HEK293T (cell line): ENCODE measurements at regions not wholly inside any gene's neighbourhood (a gene's known extent, or its start where the extent isn't known, plus 50 kb on each side); places are given as distances from the start of the nearest gene placed in this dataset.

Source experiments
- CTCF ChIA-PET: fragments of 350-600 bp; formaldehyde crosslinking; extraction: SDS; loops from one replicate; lab custom pipeline; 2021; ENCODE audit warnings: antibody characterized with exemption, inconsistent platforms; lab: Yijun Ruan, JAX
- POLR2A ChIA-PET: fragments of 350-600 bp; formaldehyde crosslinking; extraction: SDS; loops from one replicate; lab custom pipeline; 2020; ENCODE audit warnings: antibody characterized with exemption, inconsistent platforms; lab: Yijun Ruan, JAX
- DNase-seq: peaks from one replicate; pipeline ENCODE4 v3.0.0; 2012; ENCODE audit warnings: mixed read lengths; ENCODE audit errors: extremely low spot score
- ARNT ChIP-seq: fragments of 450-650 bp; IDR thresholded peaks from 2 replicates; pipeline ENCODE4 v1.6.1; 2017; ENCODE audit warnings: mild to moderate bottlenecking
- BHLHE40 ChIP-seq: fragments of 450-650 bp; IDR thresholded peaks from 2 replicates; pipeline ENCODE4 v1.6.1; 2016; ENCODE audit warnings: mild to moderate bottlenecking, moderate library complexity, borderline replicate concordance
- CTBP1 ChIP-seq: fragments of 450-650 bp; IDR thresholded peaks from 2 replicates; pipeline ENCODE4 v1.6.1; 2016; ENCODE audit warnings: borderline replicate concordance
- ELF4 ChIP-seq: fragments of 450-650 bp; IDR thresholded peaks from 2 replicates; pipeline ENCODE4 v1.6.1; 2017; ENCODE audit warnings: antibody characterized with exemption
- FOXA1 ChIP-seq: fragments of 450-650 bp; IDR thresholded peaks from 2 replicates; pipeline ENCODE4 v1.6.1; 2016; ENCODE audit warnings: mild to moderate bottlenecking
- FOXK2 ChIP-seq: fragments of 450-650 bp; IDR thresholded peaks from 2 replicates; pipeline ENCODE4 v1.6.1; 2016; ENCODE audit warnings: mild to moderate bottlenecking
- FOXM1 ChIP-seq: fragments of 450-650 bp; IDR thresholded peaks from 2 replicates; pipeline ENCODE4 v1.6.1; 2017; ENCODE audit warnings: mild to moderate bottlenecking, borderline replicate concordance
- HDGF ChIP-seq: fragments of 450-650 bp; IDR thresholded peaks from 2 replicates; pipeline ENCODE4 v1.6.1; 2017; ENCODE audit warnings: antibody characterized with exemption, borderline replicate concordance
- L3MBTL2 ChIP-seq: fragments of 450-650 bp; conservative IDR thresholded peaks from 2 replicates; pipeline ENCODE4 v1.6.1; 2016; ENCODE audit warnings: mild to moderate bottlenecking
- LEF1 ChIP-seq: fragments of 450-650 bp; IDR thresholded peaks from 2 replicates; pipeline ENCODE4 v1.6.1; 2017; ENCODE audit warnings: mild to moderate bottlenecking, borderline replicate concordance
- NFRKB ChIP-seq: fragments of 450-650 bp; IDR thresholded peaks from 2 replicates; pipeline ENCODE4 v1.6.1; 2016; ENCODE audit warnings: mild to moderate bottlenecking, moderate library complexity
- SP1 ChIP-seq: fragments of 450-650 bp; IDR thresholded peaks from 2 replicates; pipeline ENCODE4 v1.6.1; 2017
- SUZ12 ChIP-seq: fragments of 450-650 bp; IDR thresholded peaks from 2 replicates; pipeline ENCODE4 v1.6.1; 2016; ENCODE audit warnings: mild to moderate bottlenecking
- TARDBP ChIP-seq: fragments of 450-650 bp; IDR thresholded peaks from 2 replicates; pipeline ENCODE4 v1.6.1; 2016
- ZNF384 ChIP-seq: fragments of 450-650 bp; IDR thresholded peaks from 2 replicates; pipeline ENCODE4 v1.6.1; 2016
- TF ChIP-seq, protein P1 (sequence below): fragments of 450-650 bp; IDR thresholded peaks from 2 replicates; pipeline ENCODE4 v1.6.1; 2016

- TF ChIP-seq CTBP1 (no peak), SP1 (no peak), BHLHE40 (no peak)
- TF ChIP-seq, protein P1, sequence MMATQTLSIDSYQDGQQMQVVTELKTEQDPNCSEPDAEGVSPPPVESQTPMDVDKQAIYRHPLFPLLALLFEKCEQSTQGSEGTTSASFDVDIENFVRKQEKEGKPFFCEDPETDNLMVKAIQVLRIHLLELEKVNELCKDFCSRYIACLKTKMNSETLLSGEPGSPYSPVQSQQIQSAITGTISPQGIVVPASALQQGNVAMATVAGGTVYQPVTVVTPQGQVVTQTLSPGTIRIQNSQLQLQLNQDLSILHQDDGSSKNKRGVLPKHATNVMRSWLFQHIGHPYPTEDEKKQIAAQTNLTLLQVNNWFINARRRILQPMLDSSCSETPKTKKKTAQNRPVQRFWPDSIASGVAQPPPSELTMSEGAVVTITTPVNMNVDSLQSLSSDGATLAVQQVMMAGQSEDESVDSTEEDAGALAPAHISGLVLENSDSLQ: no peak
- ChIA-PET POLR2A (no interaction called here), CTCF (interaction anchor here (0.7 to 3.6 kb wide), 2 partner anchors 115 to 125 kb away, joined by 4 to 29 read pairs; no protein-coding TSS in a partner anchor)
- no peak for DNase-seq
Measured at GRCh38 chr18:24602201-24602600, 141.8 kb downstream of the HRH4 start.

DNA sequence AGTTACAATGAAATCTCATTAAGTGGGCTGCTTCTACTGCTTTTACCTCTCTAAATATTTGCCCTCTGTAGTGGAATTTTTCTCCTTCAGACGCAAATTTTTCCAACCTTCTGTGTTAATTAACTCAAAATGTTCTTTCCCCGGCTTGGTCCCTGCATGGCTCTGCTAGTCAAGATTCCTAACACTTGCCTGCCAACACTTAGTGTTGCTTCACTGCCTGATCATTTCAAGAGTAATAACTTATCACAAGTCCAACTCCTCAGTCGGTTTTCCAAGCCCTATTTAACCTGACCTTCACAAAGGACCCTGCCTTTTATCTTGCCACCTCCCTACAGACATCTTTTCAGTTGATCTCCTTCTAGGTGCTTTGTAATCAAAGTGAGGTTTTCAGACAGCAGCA, 142.7 kb downstream of the HRH4 start:
- CTCF ChIA-PET: interaction anchor here (0.6 to 0.7 kb wide), 2 partner anchors 50 to 114 kb away, joined by 3 to 4 read pairs; no protein-coding TSS in a partner anchor
- POLR2A ChIA-PET: no interaction called here
- no peak for DNase-seq
- no peak for TF ChIP-seq ZNF384
- no peak for TF ChIP-seq FOXK2
- TF ChIP-seq LEF1: no peak
- TF ChIP-seq HDGF: no peak
- TF ChIP-seq ELF4: no peak
- TF ChIP-seq FOXM1: no peak
- TF ChIP-seq TARDBP: no peak
- TF ChIP-seq, protein P1: no peak
- TF ChIP-seq SUZ12: no peak

DNA sequence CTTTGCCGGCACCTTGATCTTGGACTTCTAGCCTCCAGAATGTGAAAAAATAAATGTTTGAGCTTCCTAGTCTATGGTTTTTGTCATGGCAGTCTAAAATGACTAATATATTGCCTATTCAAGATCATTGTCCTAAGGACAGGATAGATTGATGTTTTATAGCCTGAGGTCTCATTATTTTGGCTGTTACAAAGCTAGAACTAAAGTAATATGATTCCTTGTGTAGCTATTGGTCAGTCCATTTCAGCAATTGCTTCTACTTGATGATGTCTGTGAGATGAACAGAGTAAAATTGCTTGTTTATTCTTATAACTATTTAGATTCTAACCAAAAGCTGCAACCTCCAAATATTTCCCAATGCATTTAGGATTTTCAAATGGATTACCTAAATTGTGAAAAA, 145.0 kb downstream of the HRH4 start:
- CTCF ChIA-PET: interaction anchor here (0.6 to 1.3 kb wide), 5 partner anchors 58 to 121 kb away, joined by 3 to 12 read pairs (median 3); no protein-coding TSS in a partner anchor
- POLR2A ChIA-PET: no interaction called here
- no peak for DNase-seq
- no peak for TF ChIP-seq L3MBTL2
- no peak for TF ChIP-seq ZNF384
- no peak for TF ChIP-seq FOXA1
- TF ChIP-seq HDGF: no peak
- no peak for TF ChIP-seq FOXM1
- TF ChIP-seq, protein P1: no peak
- no peak for TF ChIP-seq ELF4
- TF ChIP-seq TARDBP: no peak
- no peak for TF ChIP-seq SUZ12
- no peak for TF ChIP-seq SP1
- TF ChIP-seq CTBP1: no peak
- no peak for TF ChIP-seq BHLHE40

DNA sequence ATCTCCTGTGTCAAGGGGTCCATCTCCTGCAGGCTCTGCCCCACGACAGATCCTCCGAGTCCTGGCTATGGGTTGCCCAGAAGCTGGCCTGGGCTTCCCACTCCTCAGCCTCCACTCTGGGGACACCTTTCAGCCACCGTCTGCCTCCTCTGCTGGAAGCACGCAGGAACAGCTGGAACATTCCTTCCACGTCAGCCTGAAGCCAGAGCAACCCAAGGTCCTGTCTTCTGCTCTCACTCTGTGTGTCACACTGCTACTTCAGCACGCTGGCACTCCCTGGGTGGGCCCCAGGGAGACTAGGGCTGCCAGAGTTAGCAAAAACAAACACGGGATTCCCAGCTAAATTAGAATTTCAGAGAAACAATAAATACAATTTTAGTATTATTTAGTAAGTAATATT, 148.8 kb downstream of the HRH4 start:
- POLR2A ChIA-PET: no interaction called here
- CTCF ChIA-PET: interaction anchor here (0.6 to 1.5 kb wide), 2 partner anchors 118 to 276 kb away, joined by 3 read pairs; no protein-coding TSS in a partner anchor
- TF ChIP-seq SP1 (no peak), TARDBP (no peak), L3MBTL2 (no peak), ARNT (no peak), FOXA1 (no peak), FOXM1 (no peak), CTBP1 (no peak), SUZ12 (no peak), BHLHE40 (no peak), ELF4 (no peak), ZNF384 (no peak), FOXK2 (no peak), HDGF (no peak), NFRKB (no peak), LEF1 (no peak)
- TF ChIP-seq, protein P1: no peak
- DNase-seq: no peak

DNA sequence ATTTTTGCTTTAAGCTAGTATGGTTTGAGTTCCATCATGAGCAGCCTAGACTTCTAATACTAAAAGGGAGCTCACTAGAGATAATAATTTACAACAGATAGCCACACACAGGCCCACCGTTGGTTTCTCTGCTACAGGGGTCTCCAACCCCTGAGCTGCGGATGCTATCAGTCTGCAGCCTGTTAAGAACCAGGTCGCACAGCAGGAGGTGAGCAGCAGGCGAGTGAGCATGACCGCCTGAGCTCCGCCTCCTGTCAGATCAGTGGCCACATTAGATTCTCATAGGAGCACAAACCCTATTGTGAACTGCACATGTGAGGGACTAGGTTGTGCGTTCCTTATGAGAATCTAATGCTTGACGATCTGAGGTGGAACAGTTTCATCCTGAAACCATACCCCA, 150.6 kb downstream of the HRH4 start:
- DNase-seq: no peak
- TF ChIP-seq ELF4: no peak
- TF ChIP-seq NFRKB: no peak
- no peak for TF ChIP-seq ZNF384
- TF ChIP-seq, protein P1: no peak
- no peak for TF ChIP-seq ARNT
- TF ChIP-seq HDGF: no peak
- TF ChIP-seq TARDBP: no peak
- TF ChIP-seq L3MBTL2: no peak
- no peak for TF ChIP-seq FOXA1
- TF ChIP-seq SP1: no peak
- no peak for TF ChIP-seq FOXK2
- TF ChIP-seq SUZ12: no peak
- no peak for TF ChIP-seq CTBP1
- no peak for TF ChIP-seq FOXM1
- no peak for TF ChIP-seq BHLHE40
- no peak for TF ChIP-seq LEF1
- ChIA-PET CTCF (interaction anchor here (0.6 kb wide), 1 partner anchor 124 kb away, joined by 4 read pairs; no protein-coding TSS in a partner anchor), POLR2A (no interaction called here)
